ENCODE measurements at regions not wholly inside any gene's neighbourhood (a gene's known extent, or its start where the extent isn't known, plus 50 kb on each side); places are given as distances from the start of the nearest gene placed in this dataset.

GRCh38 chr18:55884498-55884897 is 296.5 kb upstream of the TCF4 start:
- H3K27me3 Mint-ChIP-seq: no peaks in the 10 kb centered on the region
- DNase-seq: no peak
- no peaks in the 10 kb centered on the region for H3K36me3 Mint-ChIP-seq (ENCODE audit: low read depth)
- H3K4me3 Mint-ChIP-seq: no peak overlapping the region
- no peaks in the 10 kb centered on the region for H3K4me1 Mint-ChIP-seq
- CTCF ChIA-PET: no interaction called here
- no peaks in the 10 kb centered on the region for H3K9me3 Mint-ChIP-seq
- POLR2A ChIA-PET: no interaction called here
- H3K27ac Mint-ChIP-seq: no peak overlapping the region

DNA sequence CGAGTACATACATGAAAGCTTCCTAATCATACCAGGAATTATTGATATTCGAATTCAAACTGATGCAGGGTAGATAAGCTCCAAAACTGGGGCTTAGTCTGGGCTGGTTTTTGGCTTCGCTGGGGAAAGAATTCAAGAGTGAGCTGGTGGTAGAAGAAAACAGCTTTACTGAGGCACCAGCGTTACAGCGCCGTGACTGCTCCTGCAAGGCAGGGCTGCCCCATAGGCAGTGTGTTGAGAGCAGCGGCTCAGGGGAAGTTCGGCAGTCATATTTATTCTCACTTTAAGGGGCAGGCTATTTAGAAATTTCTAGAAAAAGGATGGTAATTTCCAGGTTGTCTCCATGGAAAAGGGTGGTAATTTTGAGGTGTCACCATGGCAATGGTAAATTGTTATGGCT is 292.6 kb upstream of the TCF4 start:
- no peaks in the 10 kb centered on the region for H3K36me3 Mint-ChIP-seq (ENCODE audit: low read depth)
- H3K27ac Mint-ChIP-seq: no peak overlapping the region
- H3K27me3 Mint-ChIP-seq: no peaks in the 10 kb centered on the region
- H3K4me1 Mint-ChIP-seq: no peaks in the 10 kb centered on the region
- ChIA-PET POLR2A (no interaction called here), CTCF (no interaction called here)
- DNase-seq: no peak
- H3K9me3 Mint-ChIP-seq: no peaks in the 10 kb centered on the region
- no peak overlapping the region for H3K4me3 Mint-ChIP-seq

GRCh38 chr18:55879331-55879730 is 291.3 kb upstream of the TCF4 start:
- Mint-ChIP-seq H3K36me3 (ENCODE audit: low read depth) (no peaks in the 10 kb centered on the region), H3K4me1 (no peaks in the 10 kb centered on the region), H3K27me3 (no peaks in the 10 kb centered on the region), H3K9me3 (no peaks in the 10 kb centered on the region), H3K27ac (no peak overlapping the region), H3K4me3 (no peak overlapping the region)
- POLR2A ChIA-PET: no interaction called here
- DNase-seq: no peak
- CTCF ChIA-PET: no interaction called here

- DNase-seq: no peak
- no peak overlapping the region for H3K27ac Mint-ChIP-seq
- CTCF ChIA-PET: no interaction called here
- H3K9me3 Mint-ChIP-seq: peaks cover 2% of the 10 kb centered on the region
- H3K4me1 Mint-ChIP-seq: no peaks in the 10 kb centered on the region
- no peak overlapping the region for H3K4me3 Mint-ChIP-seq
- POLR2A ChIA-PET: no interaction called here
- H3K36me3 Mint-ChIP-seq (ENCODE audit: low read depth): no peaks in the 10 kb centered on the region
- H3K27me3 Mint-ChIP-seq: no peaks in the 10 kb centered on the region
Observed at GRCh38 chr18:55878224-55878623, 290.2 kb upstream of the TCF4 start.

DNA sequence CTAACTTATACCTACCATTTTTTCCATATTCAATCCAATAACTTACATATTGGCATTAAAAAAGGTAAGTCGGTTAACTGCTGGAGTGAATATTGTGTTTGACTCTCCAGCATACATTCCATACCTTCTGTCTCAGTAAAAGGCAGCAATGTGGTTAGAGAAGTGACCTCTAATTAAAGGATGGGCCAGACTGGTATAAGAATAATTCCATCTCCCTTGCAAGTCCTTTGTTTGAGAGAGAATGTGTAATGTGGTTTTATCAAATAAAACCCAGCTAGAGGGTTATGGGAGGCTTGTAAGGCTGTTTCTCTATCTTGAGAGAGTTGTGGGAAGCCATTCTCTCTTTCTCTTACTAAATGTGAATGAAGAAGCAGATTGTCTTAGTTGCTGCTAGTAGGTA is 289.3 kb upstream of the TCF4 start:
- Mint-ChIP-seq H3K4me3 (no peak overlapping the region), H3K27ac (no peak overlapping the region), H3K27me3 (no peaks in the 10 kb centered on the region), H3K9me3 (peaks cover 2% of the 10 kb centered on the region), H3K36me3 (ENCODE audit: low read depth) (no peaks in the 10 kb centered on the region), H3K4me1 (no peaks in the 10 kb centered on the region)
- POLR2A ChIA-PET: no interaction called here
- CTCF ChIA-PET: no interaction called here
- no peak for DNase-seq

GRCh38 chr18:55876254-55876653 is 288.3 kb upstream of the TCF4 start:
- POLR2A ChIA-PET: no interaction called here
- Mint-ChIP-seq H3K27me3 (no peaks in the 10 kb centered on the region), H3K27ac (no peak overlapping the region), H3K9me3 (peaks cover 2% of the 10 kb centered on the region), H3K36me3 (ENCODE audit: low read depth) (no peaks in the 10 kb centered on the region), H3K4me3 (no peak overlapping the region), H3K4me1 (no peaks in the 10 kb centered on the region)
- no peak for DNase-seq
- CTCF ChIA-PET: no interaction called here

- Mint-ChIP-seq H3K4me1 (no peaks in the 10 kb centered on the region), H3K4me3 (no peak overlapping the region), H3K27me3 (no peaks in the 10 kb centered on the region), H3K27ac (no peak overlapping the region), H3K36me3 (ENCODE audit: low read depth) (no peaks in the 10 kb centered on the region), H3K9me3 (peaks cover 2% of the 10 kb centered on the region)
- POLR2A ChIA-PET: no interaction called here
- CTCF ChIA-PET: no interaction called here
- DNase-seq: no peak
Observed at GRCh38 chr18:55875371-55875901, 287.4 kb upstream of the TCF4 start.

DNA sequence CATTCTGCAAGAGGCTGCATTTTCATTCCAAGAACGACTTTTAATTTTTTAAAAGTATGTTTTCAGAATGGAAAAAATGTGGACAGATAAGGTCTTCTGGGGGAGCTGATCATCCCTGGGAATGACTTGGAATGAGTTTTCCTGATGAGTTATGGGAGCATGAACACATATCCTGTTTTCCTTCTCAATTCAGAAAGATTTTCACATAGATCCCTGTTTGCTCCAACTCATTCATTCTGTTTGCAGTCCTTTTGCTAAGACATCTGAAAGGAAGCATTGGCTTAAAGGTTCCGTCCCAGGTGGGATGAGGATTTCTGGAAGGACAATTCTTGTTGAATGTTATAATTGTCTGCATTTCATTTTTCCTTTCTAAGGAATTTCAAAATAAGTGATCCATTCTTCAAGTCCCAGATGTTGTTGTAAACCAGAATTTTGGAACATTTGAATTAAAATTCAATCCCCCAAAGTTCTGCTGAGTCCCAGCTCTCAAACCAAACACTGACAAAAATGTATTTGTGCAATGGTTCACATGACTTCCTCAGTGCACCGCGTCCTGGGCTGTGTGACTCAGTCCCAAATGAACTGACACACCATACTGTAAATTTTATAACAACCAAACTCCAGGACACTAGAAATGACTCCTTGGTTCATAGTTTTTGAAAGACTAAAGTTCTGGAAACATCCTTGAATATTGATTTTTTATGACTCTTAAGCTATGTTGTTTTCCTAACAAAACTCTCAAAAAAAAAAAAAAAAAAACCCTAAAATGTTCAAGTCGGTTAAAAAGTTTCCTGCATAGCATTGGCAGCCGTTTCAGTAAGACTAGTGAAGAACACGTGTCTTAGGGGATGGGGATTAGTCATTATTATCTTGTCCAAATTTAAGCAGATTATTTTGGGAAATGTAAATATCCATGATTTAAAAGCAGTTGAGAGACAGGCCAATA is 281.8 kb upstream of the TCF4 start:
- no peak for DNase-seq
- CTCF ChIA-PET: interaction anchor here (1.5 kb wide), 1 partner anchor 454 kb away, joined by 4 read pairs; no protein-coding TSS in a partner anchor
- Mint-ChIP-seq H3K27me3 (no peaks in the 10 kb centered on the region), H3K27ac (no peak overlapping the region), H3K4me3 (no peak overlapping the region), H3K9me3 (peaks cover 2% of the 10 kb centered on the region), H3K36me3 (ENCODE audit: low read depth) (no peaks in the 10 kb centered on the region), H3K4me1 (no peaks in the 10 kb centered on the region)
- POLR2A ChIA-PET: no interaction called here

DNA sequence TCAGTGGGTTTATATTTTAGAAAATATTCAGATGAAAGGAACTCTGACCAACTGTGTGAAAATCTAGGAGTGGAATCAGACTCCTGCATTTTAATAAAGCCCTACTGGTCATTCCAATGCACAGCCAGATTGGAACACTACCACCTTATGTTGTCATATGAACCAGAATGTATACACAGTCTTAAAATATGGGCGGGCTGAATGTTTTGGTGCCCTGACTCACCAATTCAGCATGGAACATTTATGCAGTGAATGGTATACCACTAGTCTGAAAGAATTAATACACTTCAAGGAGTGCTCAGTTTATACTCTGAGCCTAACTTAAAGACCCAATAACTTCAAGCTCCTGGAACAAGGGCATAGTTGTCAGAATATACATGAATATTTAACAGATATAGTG is 280.9 kb upstream of the TCF4 start:
- Mint-ChIP-seq H3K36me3 (ENCODE audit: low read depth) (no peaks in the 10 kb centered on the region), H3K4me1 (no peaks in the 10 kb centered on the region), H3K27ac (no peak overlapping the region), H3K9me3 (peaks cover 2% of the 10 kb centered on the region), H3K27me3 (no peaks in the 10 kb centered on the region), H3K4me3 (no peak overlapping the region)
- ChIA-PET POLR2A (no interaction called here), CTCF (no interaction called here)
- no peak for DNase-seq

DNA sequence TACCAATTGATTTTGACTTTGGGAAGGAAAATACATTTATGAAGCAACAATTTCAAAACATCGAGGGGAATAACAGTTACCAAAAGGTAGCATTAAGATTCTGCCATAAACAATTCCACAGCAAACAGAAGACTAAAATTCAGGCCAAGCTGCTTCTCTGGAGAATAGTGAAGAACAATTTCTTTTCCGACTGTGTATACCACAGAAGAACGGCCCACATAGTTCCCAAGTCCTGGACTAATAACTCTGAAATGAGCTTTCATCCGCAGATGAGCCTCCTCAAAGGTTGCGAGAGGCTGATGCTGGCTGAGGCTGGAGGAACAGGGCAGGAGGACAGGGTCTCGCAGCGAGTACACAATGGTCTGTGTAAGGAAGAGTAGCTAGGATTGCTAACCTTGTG is 278.9 kb upstream of the TCF4 start:
- ChIA-PET POLR2A (no interaction called here), CTCF (no interaction called here)
- no peaks in the 10 kb centered on the region for H3K4me1 Mint-ChIP-seq
- H3K9me3 Mint-ChIP-seq: peaks cover 3% of the 10 kb centered on the region
- no peaks in the 10 kb centered on the region for H3K36me3 Mint-ChIP-seq (ENCODE audit: low read depth)
- no peak overlapping the region for H3K27ac Mint-ChIP-seq
- DNase-seq: no peak
- no peaks in the 10 kb centered on the region for H3K27me3 Mint-ChIP-seq
- no peak overlapping the region for H3K4me3 Mint-ChIP-seq

GRCh38 chr18:55866006-55866405 is 278.0 kb upstream of the TCF4 start:
- no peaks in the 10 kb centered on the region for H3K27me3 Mint-ChIP-seq
- H3K36me3 Mint-ChIP-seq (ENCODE audit: low read depth): no peaks in the 10 kb centered on the region
- ChIA-PET POLR2A (no interaction called here), CTCF (no interaction called here)
- H3K4me1 Mint-ChIP-seq: no peaks in the 10 kb centered on the region
- no peak for DNase-seq
- H3K9me3 Mint-ChIP-seq: peaks cover 3% of the 10 kb centered on the region
- H3K4me3 Mint-ChIP-seq: no peak overlapping the region
- H3K27ac Mint-ChIP-seq: no peak overlapping the region

GRCh38 chr18:55864281-55864680 is 276.3 kb upstream of the TCF4 start:
- Mint-ChIP-seq H3K9me3 (peaks cover 7% of the 10 kb centered on the region), H3K4me3 (no peak overlapping the region), H3K27me3 (no peaks in the 10 kb centered on the region), H3K4me1 (no peaks in the 10 kb centered on the region), H3K36me3 (ENCODE audit: low read depth) (no peaks in the 10 kb centered on the region), H3K27ac (no peak overlapping the region)
- no peak for DNase-seq
- POLR2A ChIA-PET: no interaction called here
- CTCF ChIA-PET: no interaction called here

DNA sequence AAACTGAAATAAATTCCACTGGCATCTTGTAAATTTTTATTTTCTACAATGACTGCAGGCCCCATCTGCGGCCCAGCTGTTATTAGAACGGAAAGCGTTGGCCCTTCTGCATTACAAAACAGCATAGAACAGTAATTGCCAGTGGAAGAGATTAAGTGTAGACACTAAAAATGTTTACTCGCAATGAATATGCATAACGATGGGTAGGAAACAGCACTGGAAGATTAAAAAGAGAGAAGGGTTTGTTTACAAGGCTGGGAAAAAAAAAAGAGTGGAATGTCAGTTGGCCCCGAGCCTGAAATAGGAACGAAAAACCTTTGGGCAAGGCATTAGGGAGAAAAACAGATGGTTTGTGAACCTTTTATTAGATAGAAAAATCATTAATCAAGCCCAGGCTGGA is 275.9 kb upstream of the TCF4 start:
- H3K27me3 Mint-ChIP-seq: no peaks in the 10 kb centered on the region
- no peak overlapping the region for H3K4me3 Mint-ChIP-seq
- no peaks in the 10 kb centered on the region for H3K4me1 Mint-ChIP-seq
- peaks cover 10% of the 10 kb centered on the region for H3K9me3 Mint-ChIP-seq
- H3K27ac Mint-ChIP-seq: no peak overlapping the region
- H3K36me3 Mint-ChIP-seq (ENCODE audit: low read depth): no peaks in the 10 kb centered on the region
- CTCF ChIA-PET: no interaction called here
- POLR2A ChIA-PET: no interaction called here
- DNase-seq: no peak

DNA sequence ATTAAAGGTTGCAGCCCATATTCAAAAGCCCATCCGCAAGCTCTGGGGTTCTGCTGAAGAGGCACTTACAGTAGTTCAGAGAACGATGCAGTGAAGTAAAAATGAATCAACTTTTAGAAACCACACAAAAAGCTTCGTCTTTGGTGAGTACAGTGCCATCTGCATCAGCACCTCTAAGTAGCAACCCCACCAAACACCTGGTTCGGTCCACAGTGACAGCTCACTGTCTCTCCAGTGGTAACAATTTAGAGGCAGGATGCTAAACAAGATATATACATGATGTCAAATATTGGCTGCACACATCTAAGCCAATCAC is 275.4 kb upstream of the TCF4 start:
- Mint-ChIP-seq H3K36me3 (ENCODE audit: low read depth) (no peaks in the 10 kb centered on the region), H3K27ac (no peak overlapping the region), H3K27me3 (no peaks in the 10 kb centered on the region), H3K4me1 (no peaks in the 10 kb centered on the region), H3K9me3 (peaks cover 10% of the 10 kb centered on the region), H3K4me3 (no peak overlapping the region)
- DNase-seq: no peak
- ChIA-PET CTCF (no interaction called here), POLR2A (interaction anchor here (0.6 kb wide), 1 partner anchor 14 kb away, joined by 3 read pairs; no protein-coding TSS in a partner anchor)
